ENCODE measurements at regions not wholly inside any gene's neighbourhood (a gene's known extent, or its start where the extent isn't known, plus 50 kb on each side); places are given as distances from the start of the nearest gene placed in this dataset.

DNA sequence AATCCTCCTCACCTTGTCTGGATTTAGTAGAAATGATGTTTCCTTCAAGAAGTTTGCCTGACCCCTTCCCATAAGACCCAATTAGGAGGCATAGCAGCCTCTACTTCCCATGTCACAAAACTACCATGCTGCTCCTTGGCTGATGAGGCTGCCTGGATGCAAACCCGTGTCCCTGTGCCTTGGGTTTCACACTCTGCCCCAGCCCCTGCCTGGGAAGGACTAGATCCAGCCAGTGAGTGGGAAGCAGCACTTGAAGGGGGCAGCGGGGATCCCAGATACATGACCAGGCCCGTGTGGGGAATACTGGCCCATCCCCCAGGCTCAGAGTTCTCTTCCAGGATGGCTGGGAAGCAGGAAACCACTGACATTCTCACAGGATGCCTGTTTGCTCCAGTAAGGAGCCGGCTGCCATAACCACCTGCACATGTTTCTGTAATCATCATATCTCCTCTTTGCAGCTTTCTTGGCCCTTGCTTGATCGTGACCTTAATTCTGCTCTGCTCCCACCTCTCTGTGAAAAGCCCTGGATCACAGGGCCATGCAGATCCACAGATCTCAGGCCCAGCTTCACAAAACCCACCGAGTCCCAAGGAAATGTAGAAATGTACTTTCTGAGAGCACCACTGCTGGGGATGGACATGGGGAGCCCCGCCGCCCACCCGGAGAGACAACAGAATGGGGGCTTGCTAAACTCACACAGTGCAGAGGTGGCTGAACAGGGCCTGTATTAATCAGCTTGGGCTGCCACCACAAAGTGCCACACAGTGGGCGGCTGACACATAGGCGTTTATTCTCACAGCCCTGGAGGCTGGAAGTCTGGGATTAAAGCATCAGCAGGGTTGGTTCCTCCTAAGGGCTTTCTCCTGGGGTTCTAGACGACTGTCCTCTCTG is 287.8 kb upstream of the IGFBP3 start:
- TF ChIP-seq CTCF (IDR thresholded peaks at IDR 0.05) (no peak), POLR2A (IDR thresholded peaks at IDR 0.05) (no peak)
